DND-41 (cell line): ENCODE measurements at regions not wholly inside any gene's neighbourhood (a gene's known extent, or its start where the extent isn't known, plus 50 kb on each side); places are given as distances from the start of the nearest gene placed in this dataset.

Source experiments
- EZH2 ChIP-seq: IDR thresholded peaks from 3 replicates; pipeline ENCODE4 v1.6.1; 2012; ENCODE audit warnings: borderline replicate concordance, low read depth, mild to moderate bottlenecking, moderate library complexity, low read length, inconsistent platforms; ENCODE audit not compliant: severe bottlenecking
- TF ChIP-seq, protein P1 (sequence below): IDR thresholded peaks from 2 replicates; pipeline ENCODE4 v1.5.1; 2012; ENCODE audit warnings: borderline replicate concordance, low read length, moderate library complexity, mild to moderate bottlenecking; ENCODE audit not compliant: poor library complexity, severe bottlenecking; ENCODE audit errors: extremely low read depth

- TF ChIP-seq, protein P1, sequence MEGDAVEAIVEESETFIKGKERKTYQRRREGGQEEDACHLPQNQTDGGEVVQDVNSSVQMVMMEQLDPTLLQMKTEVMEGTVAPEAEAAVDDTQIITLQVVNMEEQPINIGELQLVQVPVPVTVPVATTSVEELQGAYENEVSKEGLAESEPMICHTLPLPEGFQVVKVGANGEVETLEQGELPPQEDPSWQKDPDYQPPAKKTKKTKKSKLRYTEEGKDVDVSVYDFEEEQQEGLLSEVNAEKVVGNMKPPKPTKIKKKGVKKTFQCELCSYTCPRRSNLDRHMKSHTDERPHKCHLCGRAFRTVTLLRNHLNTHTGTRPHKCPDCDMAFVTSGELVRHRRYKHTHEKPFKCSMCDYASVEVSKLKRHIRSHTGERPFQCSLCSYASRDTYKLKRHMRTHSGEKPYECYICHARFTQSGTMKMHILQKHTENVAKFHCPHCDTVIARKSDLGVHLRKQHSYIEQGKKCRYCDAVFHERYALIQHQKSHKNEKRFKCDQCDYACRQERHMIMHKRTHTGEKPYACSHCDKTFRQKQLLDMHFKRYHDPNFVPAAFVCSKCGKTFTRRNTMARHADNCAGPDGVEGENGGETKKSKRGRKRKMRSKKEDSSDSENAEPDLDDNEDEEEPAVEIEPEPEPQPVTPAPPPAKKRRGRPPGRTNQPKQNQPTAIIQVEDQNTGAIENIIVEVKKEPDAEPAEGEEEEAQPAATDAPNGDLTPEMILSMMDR, result no peak
- TF ChIP-seq EZH2, result no peak
Observed at GRCh38 chr15:46938169-46938568, 779.1 kb upstream of the SEMA6D start.
